ENCODE measurements at regions not wholly inside any gene's neighbourhood (a gene's known extent, or its start where the extent isn't known, plus 50 kb on each side); places are given as distances from the start of the nearest gene placed in this dataset.

DNA sequence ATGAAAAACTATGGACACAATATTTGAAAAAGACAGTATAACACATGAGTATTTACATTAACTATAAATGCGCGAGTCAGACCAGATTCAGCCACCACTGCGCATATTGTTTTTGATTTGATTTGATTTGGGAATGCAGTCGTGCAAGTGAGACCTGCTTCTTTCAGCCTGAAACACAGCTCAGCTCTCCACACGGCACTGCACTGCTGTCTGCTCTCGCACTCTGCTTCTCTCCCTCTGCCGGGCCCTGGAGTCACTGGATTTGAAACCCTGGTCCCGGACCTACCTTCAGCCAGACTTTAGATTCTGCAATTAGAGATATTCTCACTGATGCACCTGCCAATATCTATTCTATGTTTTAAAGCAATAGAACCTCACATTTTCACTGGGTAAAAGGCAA is 143.9 kb upstream of the TMEM132C start (continued):
- TF ChIP-seq NRF1 (IDR thresholded peaks at IDR 0.05; ENCODE audit: low read depth, low read length) (no peak), BACH1 (IDR thresholded peaks at IDR 0.05; ENCODE audit: low read length) (no peak), POLR2A (IDR thresholded peaks at IDR 0.05; ENCODE audit: control extremely low read depth in 1 of 2, low read depth in 2 of 2, low read length in 2 of 2) (no peak)
